VCaP (cell line): ENCODE measurements at regions not wholly inside any gene's neighbourhood (a gene's known extent, or its start where the extent isn't known, plus 50 kb on each side); places are given as distances from the start of the nearest gene placed in this dataset.

Source experiments
- H3K27ac ChIP-seq: fragments of 450-650 bp; 2 replicates; pipeline ENCODE4 v1.5.1; 2017
- TF ChIP-seq, protein P1 (sequence below): fragments of 450-650 bp; conservative IDR thresholded peaks from 2 replicates; pipeline ENCODE4 v1.5.1; 2017; ENCODE audit warnings: mild to moderate bottlenecking, moderate library complexity

DNA sequence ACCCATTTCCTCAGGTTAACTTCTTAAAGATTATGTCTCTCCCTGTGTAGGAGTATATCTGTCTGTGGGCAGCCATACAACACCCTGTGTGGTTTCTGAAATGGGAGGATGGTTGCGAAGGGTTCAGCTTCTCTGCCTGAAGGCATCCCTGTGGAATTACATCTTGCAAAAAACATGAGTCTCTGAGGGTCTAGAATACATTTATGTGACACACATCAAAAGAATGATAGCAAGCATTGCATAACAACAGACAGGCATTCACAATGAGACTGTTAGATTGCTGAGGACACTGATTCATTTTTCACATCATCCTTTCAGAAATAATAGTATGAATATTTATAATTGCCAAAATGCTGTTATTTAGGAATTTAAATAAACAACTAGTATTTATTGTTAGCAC, 670.9 kb downstream of the HTR1B start:
- TF ChIP-seq, protein P1, sequence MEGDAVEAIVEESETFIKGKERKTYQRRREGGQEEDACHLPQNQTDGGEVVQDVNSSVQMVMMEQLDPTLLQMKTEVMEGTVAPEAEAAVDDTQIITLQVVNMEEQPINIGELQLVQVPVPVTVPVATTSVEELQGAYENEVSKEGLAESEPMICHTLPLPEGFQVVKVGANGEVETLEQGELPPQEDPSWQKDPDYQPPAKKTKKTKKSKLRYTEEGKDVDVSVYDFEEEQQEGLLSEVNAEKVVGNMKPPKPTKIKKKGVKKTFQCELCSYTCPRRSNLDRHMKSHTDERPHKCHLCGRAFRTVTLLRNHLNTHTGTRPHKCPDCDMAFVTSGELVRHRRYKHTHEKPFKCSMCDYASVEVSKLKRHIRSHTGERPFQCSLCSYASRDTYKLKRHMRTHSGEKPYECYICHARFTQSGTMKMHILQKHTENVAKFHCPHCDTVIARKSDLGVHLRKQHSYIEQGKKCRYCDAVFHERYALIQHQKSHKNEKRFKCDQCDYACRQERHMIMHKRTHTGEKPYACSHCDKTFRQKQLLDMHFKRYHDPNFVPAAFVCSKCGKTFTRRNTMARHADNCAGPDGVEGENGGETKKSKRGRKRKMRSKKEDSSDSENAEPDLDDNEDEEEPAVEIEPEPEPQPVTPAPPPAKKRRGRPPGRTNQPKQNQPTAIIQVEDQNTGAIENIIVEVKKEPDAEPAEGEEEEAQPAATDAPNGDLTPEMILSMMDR = no peak
- no peak overlapping the region for H3K27ac ChIP-seq

DNA sequence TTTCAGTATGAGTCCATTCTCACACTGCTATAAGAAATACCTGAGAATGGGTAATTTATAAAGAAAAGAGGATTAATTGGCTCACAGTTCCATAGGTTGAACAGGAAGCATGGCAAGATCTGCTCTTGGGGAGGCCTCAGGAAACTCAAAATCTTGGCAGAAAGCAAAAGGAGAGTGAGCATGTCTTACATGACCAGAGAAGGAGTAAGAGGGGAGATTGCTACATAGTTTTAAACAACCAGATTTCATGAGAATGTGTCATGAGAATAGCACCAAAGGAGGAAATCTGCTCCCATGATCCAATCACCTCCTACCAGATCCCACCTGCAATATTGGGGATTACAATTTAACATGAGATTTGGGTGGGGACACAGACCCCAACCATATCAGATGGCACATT, 672.4 kb downstream of the HTR1B start:
- no peak overlapping the region for H3K27ac ChIP-seq
- TF ChIP-seq, protein P1 = no peak

DNA sequence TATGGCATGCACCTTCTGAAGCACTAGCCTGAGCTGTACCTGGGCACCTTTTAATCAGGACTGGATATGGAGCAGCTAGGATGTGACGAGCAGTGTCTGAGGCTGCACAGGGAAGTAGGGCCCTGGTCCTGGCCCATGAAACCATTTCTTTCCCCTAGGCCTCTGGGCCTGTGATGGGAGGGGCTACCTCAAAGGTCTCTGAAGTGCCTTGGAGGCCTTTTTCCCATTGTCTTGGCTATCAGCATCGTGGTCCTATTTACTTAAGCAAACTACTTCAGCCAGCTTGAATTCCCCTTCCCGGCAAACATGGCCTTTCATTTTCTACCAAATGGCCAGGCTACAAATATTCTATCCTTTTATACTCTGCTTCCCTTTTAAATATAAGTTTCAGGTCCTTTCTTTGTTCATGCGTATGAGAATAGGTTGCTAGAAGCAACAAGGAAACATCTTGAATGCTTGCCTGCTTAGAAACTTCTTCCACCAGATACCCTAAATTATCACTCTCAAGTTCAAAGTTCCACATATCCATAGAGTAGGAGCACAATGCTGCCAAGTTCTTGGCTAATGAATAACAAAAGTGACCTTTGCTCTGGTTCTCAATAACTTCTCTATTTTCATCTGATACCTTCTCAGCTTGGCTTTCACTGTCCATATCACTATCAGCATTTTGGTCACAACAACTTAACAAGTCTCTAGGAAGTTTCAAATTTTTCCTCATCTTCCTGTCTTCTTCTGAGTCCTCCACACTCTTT, 673.1 kb downstream of the HTR1B start:
- no peak overlapping the region for H3K27ac ChIP-seq
- TF ChIP-seq, protein P1 = no peak

DNA sequence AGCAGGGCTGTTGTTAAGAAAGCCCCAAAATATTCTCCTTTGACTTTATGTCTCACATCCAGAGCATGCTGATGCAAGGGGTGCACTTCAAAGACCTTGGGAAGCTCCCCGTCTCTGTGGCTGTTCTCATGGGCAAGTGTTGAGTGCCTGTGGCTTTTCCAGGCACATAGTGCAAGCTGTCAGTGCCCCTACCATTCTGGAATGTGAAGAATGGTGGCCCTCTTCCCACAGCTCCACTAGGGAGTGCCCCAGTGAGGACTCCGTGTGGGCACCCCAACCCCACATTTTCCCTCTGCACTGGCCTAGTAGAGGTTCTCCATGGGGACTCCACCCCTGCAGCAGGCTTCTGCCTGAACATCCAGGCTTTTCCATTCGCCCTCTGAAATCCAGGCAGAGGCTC, 673.7 kb downstream of the HTR1B start:
- TF ChIP-seq, protein P1 = no peak
- H3K27ac ChIP-seq = no peak overlapping the region

DNA sequence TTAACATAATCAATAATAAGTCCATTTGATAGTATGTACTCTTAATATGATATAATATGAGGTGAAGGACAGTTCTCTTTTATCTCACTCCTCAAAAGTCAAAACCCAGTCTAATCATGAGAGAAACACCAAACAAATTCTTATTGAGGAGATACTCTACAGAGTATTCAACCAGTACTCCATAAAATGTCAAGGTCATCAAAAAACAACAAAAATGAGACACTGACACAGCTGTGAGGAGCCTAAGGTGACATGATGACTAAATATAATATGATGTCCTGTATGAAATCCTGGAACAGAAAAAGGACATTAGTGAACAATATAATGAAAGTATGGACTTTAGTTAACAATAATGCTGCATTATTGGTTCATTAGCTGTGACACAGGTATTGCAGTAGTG, 675.1 kb downstream of the HTR1B start:
- TF ChIP-seq, protein P1 = no peak
- no peak overlapping the region for H3K27ac ChIP-seq

DNA sequence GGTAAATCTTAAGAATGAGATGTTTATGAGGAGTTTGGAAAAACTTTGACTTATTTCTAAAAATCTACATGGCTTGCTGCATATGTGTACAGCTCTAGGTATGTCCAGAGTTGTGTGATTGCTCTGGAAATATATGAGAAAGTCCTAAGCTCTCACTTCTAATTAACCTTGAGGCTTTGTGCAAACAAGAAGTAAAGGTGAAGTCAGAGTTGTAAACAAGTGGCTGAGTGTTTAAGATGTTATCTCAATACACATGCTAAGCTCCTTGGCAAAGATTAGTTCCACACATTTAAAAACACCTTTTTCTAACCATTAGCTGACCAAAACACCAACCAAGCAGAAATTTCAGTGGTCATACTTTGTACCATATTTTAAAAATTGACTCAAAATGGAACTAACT, 684.2 kb downstream of the HTR1B start:
- TF ChIP-seq, protein P1 = no peak
- peak overlapping the region; percentile 12; the same call in 1 of the 2 replicates for H3K27ac ChIP-seq

DNA sequence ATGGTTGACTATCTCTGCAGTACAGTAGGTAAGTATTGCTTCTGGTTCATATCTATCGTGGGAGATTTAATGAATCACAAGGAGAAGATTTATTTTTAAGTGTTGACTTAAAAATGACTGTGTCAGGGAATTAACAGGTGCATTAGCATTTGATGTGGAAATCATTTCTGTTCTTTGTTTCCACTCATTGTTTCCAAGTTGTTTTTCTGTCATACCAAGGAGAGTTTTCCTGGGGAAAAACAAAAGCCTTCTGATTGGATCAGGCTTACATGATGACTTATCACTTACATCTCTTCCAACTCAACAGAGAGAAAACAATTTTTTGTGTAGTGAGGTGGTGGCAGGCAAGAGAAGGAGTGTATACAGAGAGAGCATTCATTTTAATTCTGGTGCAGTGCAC, 686.4 kb downstream of the HTR1B start:
- TF ChIP-seq, protein P1 = no peak
- no peak overlapping the region for H3K27ac ChIP-seq
